GM12872 (cell line): ENCODE measurements at regions not wholly inside any gene's neighbourhood (a gene's known extent, or its start where the extent isn't known, plus 50 kb on each side); places are given as distances from the start of the nearest gene placed in this dataset.

Experiments
- CTCF ChIP-seq: IDR thresholded peaks from 3 replicates; pipeline ENCODE4 v1.5.1; 2011; ENCODE audit warnings: low read depth, mild to moderate bottlenecking, low read length, moderate library complexity; ENCODE audit not compliant: insufficient read depth

GRCh38 chr14:53596853-53597525, 359.6 kb downstream of the BMP4 start:
- no peak for TF ChIP-seq CTCF

- no peak for TF ChIP-seq CTCF
These were observed 364.8 kb downstream of the BMP4 start for GRCh38 chr14:53591816-53592215.

GRCh38 chr14:53581504-53581903, 375.1 kb downstream of the BMP4 start:
- no peak for TF ChIP-seq CTCF

GRCh38 chr14:53571641-53572328, 384.8 kb downstream of the BMP4 start:
- no peak for TF ChIP-seq CTCF

GRCh38 chr14:53570411-53571387, 385.9 kb downstream of the BMP4 start:
- TF ChIP-seq CTCF: no peak

- TF ChIP-seq CTCF: no peak
These were observed 387.2 kb downstream of the BMP4 start for GRCh38 chr14:53569446-53569845.

- TF ChIP-seq CTCF: no peak
These were observed 389.3 kb downstream of the BMP4 start for GRCh38 chr14:53567236-53567780.
